SKM-1 treated with dmso at 0.1 percent for 144 hours (cell line): ENCODE measurements at regions not wholly inside any gene's neighbourhood (a gene's known extent, or its start where the extent isn't known, plus 50 kb on each side); places are given as distances from the start of the nearest gene placed in this dataset.

ENCODE experiments used
- DNase-seq: peaks from one replicate; lab custom pipeline; 2025; ENCODE audit not compliant: unreplicated experiment; lab: John Stamatoyannopoulos, UW

- DNase-seq = no peak
Measured at GRCh38 chr12:34340534-34341361, 318.5 kb downstream of the ALG10 start.

- DNase-seq = no peak
Measured at GRCh38 chr12:34341362-34341733, 319.1 kb downstream of the ALG10 start.

GRCh38 chr12:34342048-34342447 is 319.8 kb downstream of the ALG10 start:
- no peak for DNase-seq

GRCh38 chr12:34343345-34343744 is 321.0 kb downstream of the ALG10 start:
- no peak for DNase-seq

GRCh38 chr12:34343766-34344165 is 321.5 kb downstream of the ALG10 start:
- no peak for DNase-seq

- DNase-seq = no peak
Measured at GRCh38 chr12:34344851-34345522, 322.7 kb downstream of the ALG10 start.

GRCh38 chr12:34345801-34346200 is 323.5 kb downstream of the ALG10 start:
- DNase-seq = no peak

- no peak for DNase-seq
Measured at GRCh38 chr12:34346372-34347034, 324.2 kb downstream of the ALG10 start.

GRCh38 chr12:34347367-34347766 is 325.1 kb downstream of the ALG10 start:
- DNase-seq = no peak

GRCh38 chr12:34348064-34348463 is 325.8 kb downstream of the ALG10 start:
- no peak for DNase-seq

GRCh38 chr12:34348836-34349672 is 326.8 kb downstream of the ALG10 start:
- DNase-seq = no peak

- DNase-seq = no peak
Measured at GRCh38 chr12:34349673-34349961, 327.3 kb downstream of the ALG10 start.

GRCh38 chr12:34350092-34351041 is 328.1 kb downstream of the ALG10 start:
- no peak for DNase-seq

- DNase-seq = no peak
Measured at GRCh38 chr12:34352098-34352497, 329.8 kb downstream of the ALG10 start.

GRCh38 chr12:34354239-34355200 is 332.2 kb downstream of the ALG10 start:
- no peak for DNase-seq

GRCh38 chr12:34356233-34356987 is 334.1 kb downstream of the ALG10 start:
- no peak for DNase-seq

GRCh38 chr12:34357791-34358190 is 335.5 kb downstream of the ALG10 start:
- DNase-seq = no peak

- no peak for DNase-seq
Measured at GRCh38 chr12:34358198-34358597, 335.9 kb downstream of the ALG10 start.
